ENCODE measurements at regions not wholly inside any gene's neighbourhood (a gene's known extent, or its start where the extent isn't known, plus 50 kb on each side); places are given as distances from the start of the nearest gene placed in this dataset.

DNA sequence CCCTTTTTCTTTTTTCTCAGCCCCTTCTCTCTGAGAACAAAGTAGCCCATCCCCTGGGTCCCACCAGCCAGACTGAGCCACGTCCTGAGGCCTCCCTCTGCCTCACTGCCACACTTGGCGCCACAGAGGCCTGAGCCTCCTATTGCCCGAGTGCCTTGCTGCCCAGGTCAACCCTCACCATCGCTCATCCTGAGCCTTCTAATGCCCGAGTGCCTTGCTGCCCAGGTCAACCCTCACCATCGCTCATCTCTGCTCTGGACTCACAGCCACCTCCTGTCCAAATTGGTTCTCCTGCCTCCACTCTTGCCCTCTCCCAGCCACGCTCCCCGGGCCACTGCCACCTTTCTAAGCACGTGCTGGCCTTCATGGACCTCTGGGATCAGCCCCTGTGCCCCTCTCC, 53.2 kb upstream of the SMNDC1 start:
- Mint-ChIP-seq H3K36me3 (ENCODE audit: unreplicated experiment) (no peaks in the 10 kb centered on the region), H3K4me3 (ENCODE audit: unreplicated experiment) (no peak overlapping the region), H3K4me1 (ENCODE audit: unreplicated experiment) (peaks cover 38% of the 10 kb centered on the region), H3K27ac (ENCODE audit: unreplicated experiment) (no peak overlapping the region), H3K27me3 (ENCODE audit: unreplicated experiment) (no peaks in the 10 kb centered on the region), H3K9me3 (ENCODE audit: unreplicated experiment) (no peaks in the 10 kb centered on the region)
- no peak for DNase-seq (ENCODE audit: extremely low spot score, unreplicated experiment)
- TF ChIP-seq CTCF (IDR thresholded peaks at IDR 0.05), result no peak

GRCh38 chr10:110358278-110358677, 53.6 kb upstream of the SMNDC1 start:
- Mint-ChIP-seq H3K27ac (ENCODE audit: unreplicated experiment) (no peak overlapping the region), H3K4me1 (ENCODE audit: unreplicated experiment) (peaks cover 36% of the 10 kb centered on the region), H3K9me3 (ENCODE audit: unreplicated experiment) (no peaks in the 10 kb centered on the region), H3K36me3 (ENCODE audit: unreplicated experiment) (no peaks in the 10 kb centered on the region), H3K27me3 (ENCODE audit: unreplicated experiment) (no peaks in the 10 kb centered on the region), H3K4me3 (ENCODE audit: unreplicated experiment) (no peak overlapping the region)
- no peak for TF ChIP-seq CTCF (IDR thresholded peaks at IDR 0.05)
- no peak for DNase-seq (ENCODE audit: extremely low spot score, unreplicated experiment)

GRCh38 chr10:110358869-110359629, 54.3 kb upstream of the SMNDC1 start:
- no peak for TF ChIP-seq CTCF (IDR thresholded peaks at IDR 0.05)
- no peaks in the 10 kb centered on the region for H3K36me3 Mint-ChIP-seq (ENCODE audit: unreplicated experiment)
- no peaks in the 10 kb centered on the region for H3K27me3 Mint-ChIP-seq (ENCODE audit: unreplicated experiment)
- H3K9me3 Mint-ChIP-seq (ENCODE audit: unreplicated experiment), result no peaks in the 10 kb centered on the region
- H3K4me3 Mint-ChIP-seq (ENCODE audit: unreplicated experiment), result no peak overlapping the region
- H3K27ac Mint-ChIP-seq (ENCODE audit: unreplicated experiment), result no peak overlapping the region
- DNase-seq (ENCODE audit: extremely low spot score, unreplicated experiment), result no peak
- H3K4me1 Mint-ChIP-seq (ENCODE audit: unreplicated experiment), result peaks cover 31% of the 10 kb centered on the region

DNA sequence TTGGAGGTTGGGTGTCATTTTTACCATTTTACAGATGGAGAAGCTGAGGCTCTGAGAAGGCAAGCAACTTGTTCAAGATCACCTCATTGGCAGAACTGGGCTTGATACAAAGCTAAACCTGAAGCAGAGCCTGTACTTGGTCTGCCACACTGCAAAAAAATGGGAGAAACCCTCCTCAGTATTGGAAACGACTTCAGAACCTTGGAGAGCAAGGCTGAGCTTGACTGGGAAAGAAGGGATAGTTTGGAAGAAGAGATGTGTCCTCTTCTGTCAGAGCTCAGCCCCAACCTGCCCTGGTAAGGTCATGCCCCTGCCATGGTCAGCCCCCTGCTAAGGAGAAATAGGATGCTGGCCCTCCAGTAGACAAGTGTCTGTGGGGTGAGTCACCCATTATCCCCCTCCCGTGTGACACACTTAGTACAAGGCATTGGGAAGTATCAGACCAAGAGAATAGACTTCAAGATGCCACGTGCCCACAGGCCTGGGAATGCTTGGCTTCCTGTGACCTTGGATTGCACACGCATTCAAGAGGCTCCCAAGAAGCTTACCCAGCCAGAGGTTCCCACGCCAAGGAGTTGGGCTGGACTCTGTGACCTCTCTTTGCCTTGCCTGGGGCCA, 56.2 kb upstream of the SMNDC1 start:
- Mint-ChIP-seq H3K27me3 (ENCODE audit: unreplicated experiment) (no peaks in the 10 kb centered on the region), H3K4me1 (ENCODE audit: unreplicated experiment) (peaks cover 29% of the 10 kb centered on the region), H3K4me3 (ENCODE audit: unreplicated experiment) (no peak overlapping the region), H3K36me3 (ENCODE audit: unreplicated experiment) (no peaks in the 10 kb centered on the region), H3K27ac (ENCODE audit: unreplicated experiment) (no peak overlapping the region), H3K9me3 (ENCODE audit: unreplicated experiment) (no peaks in the 10 kb centered on the region)
- DNase-seq (ENCODE audit: extremely low spot score, unreplicated experiment), result no peak
- no peak for TF ChIP-seq CTCF (IDR thresholded peaks at IDR 0.05)

DNA sequence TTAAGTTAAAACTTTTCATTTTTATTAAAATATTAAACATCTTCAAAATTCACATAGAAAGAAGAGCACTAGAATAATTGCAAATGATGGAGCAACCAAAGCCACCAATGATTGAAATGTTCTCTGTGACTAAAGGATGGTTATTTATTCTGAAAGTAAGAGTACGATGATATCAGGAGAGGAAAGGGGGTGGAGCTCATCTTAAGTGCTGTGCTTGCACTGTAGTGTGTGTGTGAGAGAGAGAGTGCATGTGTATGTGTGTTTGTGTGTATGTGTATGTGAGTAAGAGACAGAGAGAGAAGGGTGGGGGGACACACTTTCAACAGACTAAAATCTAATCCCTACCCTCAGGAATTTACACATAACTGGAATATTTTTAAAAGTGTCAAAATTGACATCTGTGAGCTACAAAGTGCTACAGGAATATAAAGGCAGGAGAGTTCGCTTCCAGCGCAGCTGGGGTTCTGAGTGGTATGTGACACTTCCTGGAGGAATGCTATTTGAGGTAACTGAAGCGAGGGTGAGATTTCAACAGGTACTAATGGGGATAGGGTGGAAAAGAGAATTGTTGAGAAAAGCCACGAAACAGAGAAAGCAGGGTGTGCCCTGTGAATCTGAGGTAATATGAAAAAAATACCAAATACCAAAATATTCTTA, 57.2 kb upstream of the SMNDC1 start:
- peaks cover 25% of the 10 kb centered on the region for H3K4me1 Mint-ChIP-seq (ENCODE audit: unreplicated experiment)
- H3K9me3 Mint-ChIP-seq (ENCODE audit: unreplicated experiment), result no peaks in the 10 kb centered on the region
- DNase-seq (ENCODE audit: extremely low spot score, unreplicated experiment), result no peak
- no peak overlapping the region for H3K27ac Mint-ChIP-seq (ENCODE audit: unreplicated experiment)
- no peaks in the 10 kb centered on the region for H3K27me3 Mint-ChIP-seq (ENCODE audit: unreplicated experiment)
- H3K36me3 Mint-ChIP-seq (ENCODE audit: unreplicated experiment), result no peaks in the 10 kb centered on the region
- H3K4me3 Mint-ChIP-seq (ENCODE audit: unreplicated experiment), result no peak overlapping the region
- TF ChIP-seq CTCF (IDR thresholded peaks at IDR 0.05), result no peak
